GM18951 (cell line): ENCODE measurements at regions not wholly inside any gene's neighbourhood (a gene's known extent, or its start where the extent isn't known, plus 50 kb on each side); places are given as distances from the start of the nearest gene placed in this dataset.

Experiments used
- POLR2A ChIP-seq: IDR thresholded peaks from 4 replicates; pipeline ENCODE4 v1.6.1; 2011; ENCODE audit warnings: mild to moderate bottlenecking; ENCODE audit not compliant: insufficient read length, insufficient read depth; ENCODE audit errors: extremely low read depth
- in situ Hi-C: fragments of 300-500 bp; cut with MboI; formaldehyde crosslinking; loops from one replicate; pipeline ENCODE4 v1.12.0; 2022; ENCODE audit warnings: low sequenced_read_pairs, mixed read lengths, inconsistent platforms; ENCODE audit not compliant: unreplicated experiment

GRCh38 chr19:32123355-32123940, 222.0 kb upstream of the ZNF507 start:
- TF ChIP-seq POLR2A, result no peak
- in situ Hi-C loops, result no loop called here

GRCh38 chr19:32124585-32124984, 220.8 kb upstream of the ZNF507 start:
- in situ Hi-C loops, result no loop called here
- no peak for TF ChIP-seq POLR2A

GRCh38 chr19:32129141-32129540, 216.3 kb upstream of the ZNF507 start:
- in situ Hi-C loops, result no loop called here

GRCh38 chr19:32130332-32130731, 215.1 kb upstream of the ZNF507 start:
- TF ChIP-seq POLR2A, result no peak
- in situ Hi-C loops, result no loop called here

More at GRCh38 chr19:32129141-32129540, 216.3 kb upstream of the ZNF507 start:
- no peak for TF ChIP-seq POLR2A

- in situ Hi-C loops, result no loop called here
- no peak for TF ChIP-seq POLR2A
Observed at GRCh38 chr19:32131005-32131404, 214.4 kb upstream of the ZNF507 start.

GRCh38 chr19:32138416-32138815, 207.0 kb upstream of the ZNF507 start:
- TF ChIP-seq POLR2A, result no peak
- in situ Hi-C loops, result no loop called here

GRCh38 chr19:32141840-32142511, 203.4 kb upstream of the ZNF507 start:
- in situ Hi-C loops, result no loop called here
- no peak for TF ChIP-seq POLR2A

- no peak for TF ChIP-seq POLR2A
- in situ Hi-C loops, result no loop called here
Observed at GRCh38 chr19:32146664-32147063, 198.7 kb upstream of the ZNF507 start.

GRCh38 chr19:32150605-32151004, 194.8 kb upstream of the ZNF507 start:
- no peak for TF ChIP-seq POLR2A

GRCh38 chr19:32154418-32154817, 191.0 kb upstream of the ZNF507 start:
- in situ Hi-C loops, result no loop called here
- no peak for TF ChIP-seq POLR2A

More at GRCh38 chr19:32150605-32151004, 194.8 kb upstream of the ZNF507 start:
- in situ Hi-C loops, result no loop called here

GRCh38 chr19:32164384-32164992, 180.9 kb upstream of the ZNF507 start:
- no peak for TF ChIP-seq POLR2A
- in situ Hi-C loops, result no loop called here

GRCh38 chr19:32165141-32165540, 180.3 kb upstream of the ZNF507 start:
- in situ Hi-C loops, result no loop called here
- no peak for TF ChIP-seq POLR2A

- in situ Hi-C loops, result no loop called here
- no peak for TF ChIP-seq POLR2A
Observed at GRCh38 chr19:32165750-32166149, 179.7 kb upstream of the ZNF507 start.

- in situ Hi-C loops, result no loop called here
- TF ChIP-seq POLR2A, result no peak
Observed at GRCh38 chr19:32166238-32166637, 179.2 kb upstream of the ZNF507 start.
